ENCODE measurements at regions not wholly inside any gene's neighbourhood (a gene's known extent, or its start where the extent isn't known, plus 50 kb on each side); places are given as distances from the start of the nearest gene placed in this dataset.

DNA sequence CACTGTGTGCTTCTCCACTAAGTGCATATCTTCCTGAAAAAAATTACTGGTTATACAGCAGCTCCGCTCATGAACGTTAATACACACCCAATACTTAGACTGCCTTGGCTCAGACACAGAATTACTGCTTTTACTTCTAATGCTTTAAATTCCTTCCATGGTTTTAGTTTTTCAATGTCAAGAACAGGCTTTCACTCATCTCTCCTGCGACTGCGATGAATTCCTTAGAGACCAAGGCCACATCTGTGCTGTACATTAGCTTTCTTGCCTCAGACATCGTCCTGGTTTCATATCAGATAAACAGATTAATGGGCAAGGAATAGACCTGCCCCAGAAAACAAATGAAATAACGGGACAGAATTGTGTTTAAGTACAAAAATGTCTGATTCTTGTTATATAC lies 120.2 kb downstream of the CYP26A1 start:
- Histone ChIP-seq H3K4me3 (no peak overlapping the region), H3K9me3 (no peaks in the 10 kb centered on the region), H3K27me3 (no peaks in the 10 kb centered on the region), H3K4me1 (peaks cover 0 to 9% (median 0%) of the 10 kb centered on the region in 3 donors), H3K27ac (no peak overlapping the region), H3K36me3 (no peaks in the 10 kb centered on the region)
- WGBS, 2 donors (ENCODE audit: low coverage in 1 of 2): 33 to 53% methylated on average over 3 to 6 of the region's 6 CpGs
- ATAC-seq: no peak
- TF ChIP-seq POLR2AphosphoS5 (IDR thresholded peaks at IDR 0.05) (no peak), EP300 (IDR thresholded peaks at IDR 0.05) (no peak), POLR2A (IDR thresholded peaks at IDR 0.05) (no peak), CTCF (IDR thresholded peaks at IDR 0.05) (no peak)

GRCh38 chr10:93198401-93199131 lies 124.9 kb downstream of the CYP26A1 start:
- WGBS, 2 donors (ENCODE audit: low coverage in 1 of 2): 20 to 74% methylated on average over 2 to 8 of the region's 9 CpGs
- no peak for ATAC-seq
- peaks cover 0 to 18% (median 0%) of the 10 kb centered on the region in 3 donors for H3K4me1 ChIP-seq
- H3K36me3 ChIP-seq: no peaks in the 10 kb centered on the region
- no peaks in the 10 kb centered on the region for H3K9me3 ChIP-seq
- H3K27me3 ChIP-seq: no peaks in the 10 kb centered on the region
- H3K4me3 ChIP-seq: peak overlapping the region; percentile 30 to 44
- TF ChIP-seq CTCF (IDR thresholded peaks at IDR 0.05) (no peak), POLR2A (IDR thresholded peaks at IDR 0.05) (no peak), POLR2AphosphoS5 (IDR thresholded peaks at IDR 0.05) (no peak), EP300 (IDR thresholded peaks at IDR 0.05) (no peak)
- H3K27ac ChIP-seq: peak overlapping the region in 1 of 4 donors; percentile 48

GRCh38 chr10:93199191-93199751 lies 125.6 kb downstream of the CYP26A1 start:
- 0 to 6% methylated on average over 5 to 11 of the region's 11 CpGs for WGBS, 2 donors (ENCODE audit: low coverage in 1 of 2)
- H3K27me3 ChIP-seq: no peaks in the 10 kb centered on the region
- TF ChIP-seq POLR2A (IDR thresholded peaks at IDR 0.05) (no peak), EP300 (IDR thresholded peaks at IDR 0.05) (no peak)

GRCh38 chr10:93204494-93205485 lies 131.1 kb downstream of the CYP26A1 start:
- H3K27me3 ChIP-seq: no peaks in the 10 kb centered on the region
- no peak overlapping the region for H3K27ac ChIP-seq
- TF ChIP-seq EP300 (IDR thresholded peaks at IDR 0.05): no peak
- no peak for TF ChIP-seq POLR2A (IDR thresholded peaks at IDR 0.05)
- TF ChIP-seq CTCF (IDR thresholded peaks at IDR 0.05): no peak
- TF ChIP-seq POLR2AphosphoS5 (IDR thresholded peaks at IDR 0.05): no peak
- peaks cover 0 to under 1% (median 0%) of the 10 kb centered on the region in 3 donors for H3K4me1 ChIP-seq
- H3K4me3 ChIP-seq: no peak overlapping the region
- no peaks in the 10 kb centered on the region for H3K9me3 ChIP-seq
- H3K36me3 ChIP-seq: no peaks in the 10 kb centered on the region
- no peak for ATAC-seq
- 77 to 89% methylated on average over 4 to 9 of the region's 12 CpGs for WGBS, 2 donors (ENCODE audit: low coverage in 1 of 2)

More at GRCh38 chr10:93199191-93199751, 125.6 kb downstream of the CYP26A1 start:
- H3K27ac ChIP-seq: peak overlapping the region in 3 of 4 donors; percentile 20 to 48 (median 36)
- no peaks in the 10 kb centered on the region for H3K9me3 ChIP-seq
- H3K36me3 ChIP-seq: no peaks in the 10 kb centered on the region
- peak overlapping the region; percentile 30 to 44 for H3K4me3 ChIP-seq
- H3K4me1 ChIP-seq: peaks cover 0 to 18% (median 0%) of the 10 kb centered on the region in 3 donors
- peak; percentile 65 for ATAC-seq

GRCh38 chr10:93206652-93207051 lies 133.0 kb downstream of the CYP26A1 start:
- Histone ChIP-seq H3K4me1 (no peaks in the 10 kb centered on the region), H3K9me3 (no peaks in the 10 kb centered on the region), H3K36me3 (no peaks in the 10 kb centered on the region), H3K4me3 (no peak overlapping the region), H3K27me3 (no peaks in the 10 kb centered on the region), H3K27ac (no peak overlapping the region)
- 75 to 84% methylated on average over 4 to 5 of the region's 7 CpGs for WGBS, 2 donors (ENCODE audit: low coverage in 1 of 2)
- ATAC-seq: no peak
- TF ChIP-seq CTCF (IDR thresholded peaks at IDR 0.05) (no peak), POLR2AphosphoS5 (IDR thresholded peaks at IDR 0.05) (no peak), POLR2A (IDR thresholded peaks at IDR 0.05) (no peak), EP300 (IDR thresholded peaks at IDR 0.05) (no peak)

Measured in gastroesophageal sphincter (tissue), 4 donors.